Aorta (tissue), 5 donors: ENCODE measurements at regions not wholly inside any gene's neighbourhood (a gene's known extent, or its start where the extent isn't known, plus 50 kb on each side); places are given as distances from the start of the nearest gene placed in this dataset.

Source experiments
- ATAC-seq: fragments of 200-7000 bp; cut with Tn5 transposase; one replicate; pipeline ENCODE4 v1.9.1; 2022; ENCODE audit warnings: moderate library complexity; ENCODE audit not compliant: low FRiP score
- DNase-seq, 2 donors: peaks; one replicate each; pipeline ENCODE4 v3.0.0-alpha.2; 2020
- H3K27ac ChIP-seq, 2 donors: one replicate each; pipeline ENCODE4 v1.5.1; 2013; ENCODE audit warnings: low read length in 2 of 2, mild to moderate bottlenecking in 2 of 2, moderate library complexity in 2 of 2, control low read depth in 1 of 2, inconsistent platforms in 1 of 2, low read depth in 1 of 2
- H3K27me3 ChIP-seq, 2 donors: one replicate each; pipeline ENCODE4 v1.6.1; 2013; ENCODE audit warnings: control low read depth in 1 of 2, low read length in 1 of 2, mild to moderate bottlenecking in 1 of 2, moderate library complexity in 1 of 2; ENCODE audit not compliant: insufficient read depth in 2 of 2, control insufficient read depth in 1 of 2
- H3K36me3 ChIP-seq, 2 donors: one replicate each; pipeline ENCODE4 v1.6.1; 2013; ENCODE audit warnings: control low read depth in 1 of 2, low read length in 1 of 2, mild to moderate bottlenecking in 1 of 2; ENCODE audit not compliant: insufficient read depth in 2 of 2, control insufficient read depth in 1 of 2
- H3K4me1 ChIP-seq, 2 donors: one replicate each; pipeline ENCODE4 v1.6.1; 2013; ENCODE audit warnings: low read length in 2 of 2, control low read depth in 1 of 2, mild to moderate bottlenecking in 1 of 2, moderate library complexity in 1 of 2; ENCODE audit not compliant: insufficient read depth in 2 of 2, control insufficient read depth in 1 of 2
- H3K4me3 ChIP-seq, 2 donors: one replicate each; pipeline ENCODE4 v1.5.1; 2013; ENCODE audit warnings: low read length in 2 of 2, control low read depth in 1 of 2, mild to moderate bottlenecking in 1 of 2
- H3K9me3 ChIP-seq: one replicate; pipeline ENCODE4 v1.6.1; 2013; ENCODE audit warnings: mild to moderate bottlenecking, low read length; ENCODE audit not compliant: control insufficient read depth
- WGBS, 2 donors: extraction: QIAGEN DNeasy Blood & Tissue Kit; methylation state at CpG; one replicate each; pipeline ENCODE4 v1.1.7; 2013; 5-methylcytosine and 5-hydroxymethylcytosine counted together
- intact Hi-C, 2 donors: fragments of 100-400 bp; cut with DNase I; formaldehyde crosslinking; loops; one replicate each; pipeline versions ENCODE4 v1.14.2 to v1.15.0; 2022
- donor health status: healthy with polysubstance abuse.
- donor health status: Bipolar disorder and iron deficiency.
- donor health status: DM: no; HTN: no; CAD: no.
- donor health status: DM: no; HTN: no; CAD: no.
- donor health status: DM: yes; HTN: yes; CAD: no.

- Histone ChIP-seq H3K4me3 (no peak overlapping the region), H3K27ac (no peak overlapping the region), H3K27me3 (no peaks in the 10 kb centered on the region), H3K36me3 (no peaks in the 10 kb centered on the region), H3K9me3 (no peaks in the 10 kb centered on the region), H3K4me1 (peaks cover 0 to 3% of the 10 kb centered on the region in 2 donors)
- ATAC-seq (no peak), DNase-seq (no peak)
- WGBS, 2 donors = 55 to 60% methylated on average over 12 of the region's 12 CpGs
- intact Hi-C loops = loop anchor here in 1 of 2 donors (10.0 kb wide), 2 partner anchors 57 to 117 kb away; partner anchors contain the start of gene CPEB4
Measured at GRCh38 chr5:173767574-173768266, 120.4 kb upstream of the CPEB4 start.

GRCh38 chr5:173768267-173768806, 119.8 kb upstream of the CPEB4 start:
- H3K4me3 ChIP-seq = no peak overlapping the region
- H3K4me1 ChIP-seq = peaks cover 0 to 3% of the 10 kb centered on the region in 2 donors
- no peaks in the 10 kb centered on the region for H3K36me3 ChIP-seq
- ATAC-seq (no peak), DNase-seq (no peak)
- 91 to 97% methylated on average over 5 of the region's 5 CpGs for WGBS, 2 donors
- H3K27me3 ChIP-seq = no peaks in the 10 kb centered on the region
- H3K9me3 ChIP-seq = no peaks in the 10 kb centered on the region
- intact Hi-C loops = loop anchor here in 1 of 2 donors (10.0 kb wide), 2 partner anchors 56 to 116 kb away; partner anchors contain the start of gene CPEB4
- H3K27ac ChIP-seq = no peak overlapping the region

DNA sequence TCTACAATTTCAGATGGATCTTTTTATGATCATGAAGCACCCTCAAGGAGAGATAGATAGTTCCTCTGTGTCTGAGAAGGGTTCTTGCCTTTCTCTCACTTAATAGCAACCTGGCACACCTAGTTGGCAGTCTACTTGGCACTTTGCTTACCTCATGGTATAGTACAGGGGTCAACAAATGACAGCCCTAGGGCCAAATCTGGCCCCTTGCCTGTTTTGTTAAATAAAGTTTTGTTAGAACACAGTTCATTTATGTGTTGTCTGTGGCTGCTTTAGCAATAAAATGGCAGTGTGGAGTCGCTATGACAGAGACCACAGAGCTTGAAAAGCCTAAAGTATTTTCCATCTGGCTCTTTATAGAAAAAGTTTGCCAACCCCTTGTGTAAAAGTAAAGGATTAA, 119.3 kb upstream of the CPEB4 start:
- H3K9me3 ChIP-seq = no peaks in the 10 kb centered on the region
- no peaks in the 10 kb centered on the region for H3K36me3 ChIP-seq
- H3K4me1 ChIP-seq = peaks cover 0 to 3% of the 10 kb centered on the region in 2 donors
- WGBS, 2 donors = 97 to 100% methylated on average over 1 of the region's 1 CpG
- intact Hi-C loops = loop anchor here in 1 of 2 donors (10.0 kb wide), 2 partner anchors 56 to 116 kb away; partner anchors contain the start of gene CPEB4
- DNase-seq = no peak
- H3K27me3 ChIP-seq = no peaks in the 10 kb centered on the region
- no peak overlapping the region for H3K4me3 ChIP-seq
- no peak overlapping the region for H3K27ac ChIP-seq
- ATAC-seq = no peak

- intact Hi-C loops = loop anchor here in 1 of 2 donors (10.0 kb wide), 1 partner anchor 146 kb away; no protein-coding TSS in a partner anchor
- WGBS, 2 donors = 97 to 100% methylated on average over 2 of the region's 2 CpGs
- H3K27me3 ChIP-seq = no peaks in the 10 kb centered on the region
- ATAC-seq (no peak), DNase-seq (no peak)
- no peaks in the 10 kb centered on the region for H3K4me1 ChIP-seq
- no peak overlapping the region for H3K4me3 ChIP-seq
- H3K36me3 ChIP-seq = no peaks in the 10 kb centered on the region
- no peak overlapping the region for H3K27ac ChIP-seq
- H3K9me3 ChIP-seq = no peaks in the 10 kb centered on the region
Measured at GRCh38 chr5:173770637-173771036, 117.5 kb upstream of the CPEB4 start.

DNA sequence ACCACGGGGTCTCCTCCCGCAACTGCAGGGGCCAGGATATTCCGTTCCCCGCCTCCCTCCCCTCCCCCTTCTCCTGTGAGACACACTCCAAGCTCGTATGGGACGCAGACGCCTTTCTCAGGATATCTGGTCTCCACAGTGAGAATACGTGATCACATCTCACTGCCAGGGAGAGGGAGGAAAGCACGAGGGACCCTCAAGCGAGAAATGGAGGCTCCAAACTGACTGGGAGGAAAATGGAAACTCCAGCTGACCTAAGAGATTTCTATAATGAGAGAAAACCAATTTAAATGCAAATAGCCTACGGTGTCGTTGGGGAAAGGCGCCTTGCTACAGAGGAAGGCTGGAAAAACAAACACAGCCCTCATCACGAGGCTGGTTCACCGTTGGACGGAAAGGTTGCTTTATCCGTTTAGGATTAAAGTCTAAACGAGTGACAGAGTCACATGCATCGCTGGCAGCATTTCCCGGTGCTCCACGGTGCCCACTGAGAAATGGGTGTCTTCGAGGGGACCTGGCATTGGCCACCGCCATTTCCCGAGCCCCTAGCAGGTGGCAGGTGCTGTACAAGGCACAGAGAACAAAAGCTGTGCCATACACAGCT, 116.9 kb upstream of the CPEB4 start:
- Histone ChIP-seq H3K27me3 (no peaks in the 10 kb centered on the region), H3K4me1 (no peaks in the 10 kb centered on the region), H3K36me3 (no peaks in the 10 kb centered on the region), H3K9me3 (no peaks in the 10 kb centered on the region), H3K4me3 (no peak overlapping the region), H3K27ac (no peak overlapping the region)
- intact Hi-C loops = loop anchor here in 1 of 2 donors (10.0 kb wide), 1 partner anchor 146 kb away; no protein-coding TSS in a partner anchor
- ATAC-seq (no peak), DNase-seq (no peak)
- 34 to 48% methylated on average over 24 of the region's 24 CpGs for WGBS, 2 donors

- no peak overlapping the region for H3K27ac ChIP-seq
- H3K9me3 ChIP-seq = no peaks in the 10 kb centered on the region
- H3K27me3 ChIP-seq = no peaks in the 10 kb centered on the region
- ATAC-seq (no peak), DNase-seq (no peak)
- no peaks in the 10 kb centered on the region for H3K4me1 ChIP-seq
- no peaks in the 10 kb centered on the region for H3K36me3 ChIP-seq
- no peak overlapping the region for H3K4me3 ChIP-seq
- intact Hi-C loops = loop anchor here in 1 of 2 donors (10.0 kb wide), 1 partner anchor 147 kb away; no protein-coding TSS in a partner anchor
- 87% methylated on average over 11 of the region's 11 CpGs for WGBS, 2 donors
Measured at GRCh38 chr5:173771725-173772383, 116.3 kb upstream of the CPEB4 start.

- intact Hi-C loops = loop anchor here in 1 of 2 donors (10.0 kb wide), 1 partner anchor 148 kb away; no protein-coding TSS in a partner anchor
- no peaks in the 10 kb centered on the region for H3K9me3 ChIP-seq
- no peaks in the 10 kb centered on the region for H3K4me1 ChIP-seq
- no peaks in the 10 kb centered on the region for H3K27me3 ChIP-seq
- ATAC-seq (no peak), DNase-seq (no peak)
- WGBS, 2 donors = 91 to 92% methylated on average over 9 of the region's 9 CpGs
- no peaks in the 10 kb centered on the region for H3K36me3 ChIP-seq
- H3K4me3 ChIP-seq = no peak overlapping the region
- H3K27ac ChIP-seq = no peak overlapping the region
Measured at GRCh38 chr5:173772384-173773059, 115.6 kb upstream of the CPEB4 start.

DNA sequence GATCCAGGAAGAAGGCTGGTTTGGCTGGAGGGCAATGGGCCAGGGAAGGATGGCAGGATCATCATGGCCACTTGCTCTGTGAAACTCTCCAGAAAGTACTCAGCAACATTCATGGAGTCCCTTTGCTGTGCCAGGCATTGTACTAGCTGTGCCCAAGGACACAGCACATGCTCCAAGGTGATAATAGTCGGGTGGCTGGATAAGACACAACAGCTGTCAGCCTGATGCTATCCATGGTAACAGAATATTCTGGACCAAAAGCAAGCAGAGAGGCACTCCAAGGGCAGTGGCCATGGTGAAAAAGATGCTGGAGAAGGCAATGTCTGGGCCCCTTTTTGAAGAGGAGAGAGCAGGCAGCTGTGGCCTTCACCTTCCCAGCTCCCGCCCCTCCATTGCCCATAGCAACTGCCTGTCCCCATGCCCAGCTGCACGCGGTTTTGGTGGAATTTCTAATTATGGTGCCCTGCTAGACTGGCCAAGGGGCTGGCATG, 113.8 kb upstream of the CPEB4 start:
- Histone ChIP-seq H3K27ac (no peak overlapping the region), H3K4me1 (no peaks in the 10 kb centered on the region), H3K4me3 (no peak overlapping the region), H3K27me3 (no peaks in the 10 kb centered on the region), H3K36me3 (no peaks in the 10 kb centered on the region), H3K9me3 (no peaks in the 10 kb centered on the region)
- DNase-seq (no peak), ATAC-seq (no peak)
- WGBS, 2 donors = 35 to 51% methylated on average over 4 of the region's 4 CpGs
- intact Hi-C loops = loop anchor here in 1 of 2 donors (10.0 kb wide), 1 partner anchor 150 kb away; no protein-coding TSS in a partner anchor
